GM21390 (cell line): ENCODE measurements at regions not wholly inside any gene's neighbourhood (a gene's known extent, or its start where the extent isn't known, plus 50 kb on each side); places are given as distances from the start of the nearest gene placed in this dataset.
"Not testable (repeated sequence)": the region's sequence is repeated elsewhere in the genome, so short reads cannot be mapped to it uniquely, and the experiment has no call there.

ENCODE experiments used
- ATAC-seq: cut with Tn5 transposase; IDR thresholded peaks from one replicate; pipeline ENCODE4 v1.9.1; 2021; ENCODE audit not compliant: unreplicated experiment

DNA sequence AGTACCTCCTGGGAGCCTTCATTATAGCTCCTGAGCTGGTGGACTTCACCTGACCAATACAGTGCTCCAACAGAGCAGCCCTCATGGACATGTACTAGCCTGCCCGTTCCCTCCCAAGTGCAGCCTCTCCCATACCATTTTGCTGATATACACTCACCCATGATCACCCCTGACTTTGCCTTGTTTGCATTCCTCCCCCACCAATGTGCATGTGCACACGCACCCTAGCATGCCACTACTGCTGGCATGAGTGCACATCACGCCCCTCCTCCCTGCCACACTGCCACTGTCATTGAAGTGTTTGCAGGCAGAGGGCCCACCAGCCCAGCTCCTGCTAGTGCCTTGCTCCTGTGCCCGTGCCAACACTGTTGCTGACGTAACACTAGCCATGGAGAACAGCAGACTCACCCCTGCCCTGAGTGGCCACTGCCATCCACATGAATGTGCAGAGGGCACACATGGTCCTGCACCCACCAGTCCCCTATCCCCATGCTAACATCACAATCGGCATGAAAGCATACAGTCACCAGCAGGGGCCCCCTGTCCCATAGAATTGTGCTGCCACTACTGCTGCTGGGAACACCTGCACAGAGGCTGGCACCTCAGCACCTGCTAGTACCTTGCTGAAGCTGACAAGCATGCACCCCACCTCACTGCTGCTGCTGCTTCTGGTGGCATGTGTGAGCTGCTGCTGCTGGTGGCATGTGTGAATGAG lies 110.3 kb downstream of the SINHCAF start:
- ATAC-seq: no peak

DNA sequence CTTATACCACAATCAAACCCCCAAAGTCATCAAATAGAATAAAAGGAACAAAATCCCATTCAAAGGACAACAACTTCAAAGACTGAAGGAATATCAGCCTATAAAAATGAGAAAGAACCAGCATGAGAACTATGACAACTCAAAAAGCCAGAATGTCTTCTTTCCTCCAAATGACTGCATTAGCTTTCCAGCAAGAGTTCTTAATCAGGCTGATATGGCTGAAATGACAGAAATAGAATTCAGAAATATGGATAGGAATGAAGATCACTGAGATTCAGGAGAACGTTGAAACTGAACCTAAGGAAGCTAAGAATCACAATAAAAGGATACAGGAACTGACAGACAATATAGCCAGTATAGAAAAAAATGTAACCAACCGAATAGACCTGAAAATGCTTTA lies 109.5 kb downstream of the SINHCAF start:
- ATAC-seq: no peak

DNA sequence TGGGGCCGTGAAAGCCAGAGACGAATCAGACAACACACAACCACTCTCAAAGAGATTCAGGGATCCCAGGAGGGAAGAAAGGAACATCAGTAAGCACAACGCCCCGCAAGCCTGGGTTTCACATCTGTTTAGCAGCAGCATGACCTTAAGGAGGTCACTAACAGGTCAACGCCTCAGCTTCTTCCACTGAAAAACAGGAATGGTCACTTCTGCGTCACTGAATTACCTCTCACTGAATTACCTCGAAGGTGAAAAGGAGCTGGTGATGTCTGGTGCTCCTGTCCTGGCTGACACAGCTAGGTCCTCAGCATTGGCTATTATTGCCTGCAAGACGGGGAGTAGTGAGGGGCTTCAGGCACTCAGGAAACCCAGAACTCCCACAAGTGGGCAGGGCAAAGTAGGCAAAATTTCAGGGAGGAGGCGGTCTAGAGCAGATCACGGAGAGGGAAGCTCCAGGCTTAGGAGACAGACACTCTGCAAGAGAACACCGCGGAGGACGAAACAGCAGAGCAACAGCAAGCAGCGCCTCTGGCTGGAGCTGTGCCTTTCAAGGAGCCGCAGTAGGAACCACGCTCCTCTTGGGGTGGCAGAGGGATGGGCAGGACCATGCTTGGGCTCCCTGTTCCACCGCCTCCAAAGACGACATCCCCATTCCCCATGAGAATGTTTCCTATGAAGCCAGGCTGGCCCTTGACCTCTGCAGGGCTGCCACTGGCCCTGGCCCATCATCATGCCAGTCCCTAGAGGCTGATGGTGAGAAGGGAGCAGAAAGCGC lies 108.4 kb downstream of the SINHCAF start:
- no peak for ATAC-seq

DNA sequence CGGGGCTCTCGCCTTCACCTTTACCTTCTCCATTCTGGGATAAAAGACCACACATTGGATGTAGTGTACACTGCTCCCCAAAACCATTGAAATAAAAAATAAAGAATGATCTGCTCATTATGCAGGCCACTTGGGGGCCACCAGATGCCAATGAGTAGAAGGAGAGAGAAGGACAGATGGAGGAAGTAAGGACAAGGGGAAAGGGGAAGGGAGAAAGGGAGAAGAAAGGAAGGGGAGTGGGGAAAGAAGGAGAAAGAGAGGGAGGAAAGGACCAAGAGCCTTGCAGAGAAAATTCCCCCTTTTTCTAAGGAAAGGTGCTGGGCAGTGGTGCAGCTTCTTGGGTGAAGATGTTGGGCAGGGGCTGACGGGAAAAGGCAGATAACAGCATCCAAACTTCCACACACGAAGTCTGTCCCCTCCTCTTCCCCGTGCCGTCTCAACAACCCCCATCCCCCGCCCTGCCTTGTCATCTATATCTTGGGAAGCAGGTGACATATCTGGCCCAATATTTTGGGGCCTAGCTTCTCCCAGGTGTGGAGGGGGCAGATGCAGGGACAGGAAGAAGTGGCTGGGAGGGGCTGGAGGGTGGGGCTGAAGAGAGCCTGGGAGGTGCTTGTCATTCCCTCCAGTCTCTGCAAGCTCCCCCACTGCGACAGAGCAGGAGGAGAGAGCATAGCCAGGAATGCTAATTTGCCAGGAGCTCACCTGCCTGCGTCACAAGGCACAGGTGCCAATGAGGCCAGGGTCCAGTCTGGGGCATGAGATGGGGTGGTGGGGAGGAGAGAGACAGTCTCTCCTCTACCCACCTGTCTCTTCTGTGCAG lies 107.5 kb downstream of the SINHCAF start:
- no peak for ATAC-seq

DNA sequence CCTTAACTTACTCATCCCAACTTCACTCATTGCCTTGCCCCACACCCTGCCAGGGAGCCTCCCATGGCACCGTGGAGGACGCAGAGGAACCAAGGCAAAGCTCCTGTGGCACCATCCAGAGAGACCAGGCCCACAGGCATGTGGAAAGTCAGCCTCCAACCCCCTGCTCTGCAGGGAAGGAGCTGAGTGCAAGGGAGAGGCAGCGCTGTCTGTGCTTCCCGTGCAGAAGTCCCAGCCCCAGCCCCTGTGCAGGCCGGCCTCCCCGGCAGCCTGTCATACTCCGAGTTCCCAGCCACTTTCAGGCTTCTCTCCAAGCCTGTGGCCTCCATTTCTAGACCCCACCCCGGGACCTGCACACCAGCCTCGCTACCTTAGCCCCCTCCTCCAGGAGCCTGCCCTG lies 106.4 kb downstream of the SINHCAF start:
- ATAC-seq: no peak

DNA sequence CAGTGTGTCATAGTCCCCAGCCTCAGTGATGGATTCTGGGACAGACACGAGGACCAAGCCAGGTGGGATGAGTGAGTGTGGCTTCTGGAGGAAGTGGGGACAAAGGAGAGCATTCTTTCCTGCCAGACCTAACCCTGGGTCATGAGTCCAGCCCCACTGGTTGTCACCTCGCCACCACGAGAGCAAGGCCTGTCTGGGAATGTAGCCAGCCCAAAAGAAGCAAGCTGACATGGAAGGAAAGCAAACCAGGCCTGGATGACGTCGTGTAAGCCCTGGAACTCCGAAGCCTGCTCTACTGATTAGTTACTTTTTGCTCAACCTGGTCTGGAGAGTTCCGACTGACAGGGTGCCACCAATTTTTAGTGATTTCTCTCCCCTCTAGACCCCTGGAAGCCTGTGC lies 105.9 kb downstream of the SINHCAF start:
- no peak for ATAC-seq

DNA sequence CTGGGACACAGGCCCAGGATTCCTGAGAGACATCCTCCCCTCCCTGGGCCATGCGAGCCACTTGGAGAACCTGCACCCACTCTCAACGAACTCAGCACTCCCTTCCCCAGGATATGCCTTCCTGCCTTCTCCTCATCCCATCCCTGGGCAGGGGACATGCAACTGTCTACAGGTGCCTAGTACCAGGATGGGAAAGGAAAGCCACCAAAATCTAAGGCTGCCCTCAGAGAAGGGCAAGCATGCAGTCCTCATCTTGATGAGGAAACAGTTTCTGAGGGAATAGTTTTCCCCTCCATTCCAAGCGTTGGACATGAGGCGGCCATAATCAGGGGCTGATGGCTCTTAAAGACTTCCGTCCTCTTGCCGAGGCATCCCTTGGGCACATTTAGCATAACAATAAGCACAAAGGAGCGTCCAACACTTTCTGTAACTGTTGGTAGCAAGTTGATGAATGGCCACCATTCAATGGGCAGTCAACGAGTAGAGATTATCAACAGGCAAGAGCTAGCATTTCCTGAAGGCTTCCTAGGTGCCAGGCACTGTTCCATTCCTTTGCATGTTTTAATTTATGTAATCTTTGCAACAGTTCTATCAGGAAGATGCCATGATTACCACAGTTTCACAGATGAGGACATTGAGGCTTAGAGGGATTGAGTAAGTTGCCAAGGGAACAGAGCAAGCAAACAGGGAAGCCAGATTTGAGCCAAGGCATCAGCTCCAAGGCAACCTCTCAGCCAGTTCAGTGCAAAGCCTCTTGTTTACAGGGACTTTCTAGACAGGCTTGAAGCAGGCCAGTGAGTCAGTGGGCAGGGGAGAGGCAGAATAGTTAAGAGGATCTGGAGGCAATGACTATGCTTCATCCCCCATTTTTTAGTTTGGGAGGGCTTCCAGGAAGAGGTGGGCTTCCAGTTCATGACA lies 105.1 kb downstream of the SINHCAF start:
- no peak for ATAC-seq

DNA sequence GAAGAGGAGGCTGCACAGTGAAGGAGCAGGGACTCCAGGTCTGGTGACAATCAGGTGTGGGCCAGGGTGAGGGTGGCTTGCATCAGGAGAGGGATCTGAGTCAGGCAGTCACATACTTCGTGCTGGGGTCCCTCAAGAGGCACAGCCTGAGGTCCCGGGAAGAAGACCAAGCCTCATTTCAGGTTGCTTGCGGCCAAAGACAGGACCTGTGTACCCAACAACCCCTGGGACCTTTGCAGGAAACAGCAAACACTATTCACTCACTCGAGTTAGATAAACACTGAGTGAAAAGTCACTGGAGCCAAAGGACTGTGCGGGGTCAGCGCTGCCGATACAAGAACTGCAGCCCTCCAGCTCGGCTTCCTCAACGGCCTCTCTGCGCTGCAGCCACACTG lies 104.4 kb downstream of the SINHCAF start:
- no peak for ATAC-seq

DNA sequence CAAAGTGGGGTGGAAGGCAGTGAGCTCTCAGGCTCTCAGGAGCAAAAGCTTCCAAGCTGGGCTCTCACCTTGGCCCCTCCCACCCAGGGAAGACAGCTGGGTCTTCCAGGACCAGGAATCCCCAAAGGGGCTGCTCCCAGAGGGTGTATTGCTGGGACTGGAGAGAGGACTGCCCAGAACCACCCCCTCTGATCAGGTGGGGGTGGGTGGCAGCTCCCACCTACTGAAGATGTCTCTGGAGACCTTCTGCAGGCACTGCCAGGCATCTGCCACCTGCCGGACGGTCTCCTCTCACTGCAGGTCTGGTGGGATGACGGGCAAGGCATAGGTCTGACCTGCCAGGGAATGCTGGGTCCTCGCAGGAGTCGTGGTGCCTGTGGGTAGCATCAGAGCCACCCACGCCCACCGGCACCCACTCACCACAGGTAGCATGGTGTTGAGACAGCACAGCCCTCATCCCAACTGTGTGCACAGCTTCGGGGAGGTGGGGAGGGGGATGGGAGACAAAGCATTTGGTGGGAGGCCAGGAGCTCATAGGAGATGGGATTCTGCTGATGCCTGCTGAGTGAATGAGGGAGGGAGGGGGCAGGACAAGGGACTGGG lies 103.2 kb downstream of the SINHCAF start:
- ATAC-seq: no peak

DNA sequence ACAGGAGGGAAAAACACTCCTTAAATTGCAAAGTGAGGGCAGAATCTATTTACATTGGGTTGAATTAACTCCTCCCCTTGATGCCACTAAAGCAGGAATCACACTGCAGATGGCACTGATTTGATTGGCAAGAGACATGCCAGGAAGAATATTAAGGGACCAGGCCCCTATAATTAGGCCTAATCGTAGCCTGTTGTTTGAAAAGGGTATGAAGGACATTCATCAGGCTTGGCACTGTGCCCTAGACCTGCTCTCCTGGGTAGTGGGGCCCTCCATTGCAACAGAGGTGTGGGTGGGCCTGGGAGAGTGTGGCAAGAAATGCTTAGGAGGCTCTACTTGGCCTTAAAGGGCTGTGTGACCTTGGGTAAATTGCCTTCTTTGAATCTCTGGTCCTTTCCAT lies 102.3 kb downstream of the SINHCAF start:
- ATAC-seq: not testable (repeated sequence)

DNA sequence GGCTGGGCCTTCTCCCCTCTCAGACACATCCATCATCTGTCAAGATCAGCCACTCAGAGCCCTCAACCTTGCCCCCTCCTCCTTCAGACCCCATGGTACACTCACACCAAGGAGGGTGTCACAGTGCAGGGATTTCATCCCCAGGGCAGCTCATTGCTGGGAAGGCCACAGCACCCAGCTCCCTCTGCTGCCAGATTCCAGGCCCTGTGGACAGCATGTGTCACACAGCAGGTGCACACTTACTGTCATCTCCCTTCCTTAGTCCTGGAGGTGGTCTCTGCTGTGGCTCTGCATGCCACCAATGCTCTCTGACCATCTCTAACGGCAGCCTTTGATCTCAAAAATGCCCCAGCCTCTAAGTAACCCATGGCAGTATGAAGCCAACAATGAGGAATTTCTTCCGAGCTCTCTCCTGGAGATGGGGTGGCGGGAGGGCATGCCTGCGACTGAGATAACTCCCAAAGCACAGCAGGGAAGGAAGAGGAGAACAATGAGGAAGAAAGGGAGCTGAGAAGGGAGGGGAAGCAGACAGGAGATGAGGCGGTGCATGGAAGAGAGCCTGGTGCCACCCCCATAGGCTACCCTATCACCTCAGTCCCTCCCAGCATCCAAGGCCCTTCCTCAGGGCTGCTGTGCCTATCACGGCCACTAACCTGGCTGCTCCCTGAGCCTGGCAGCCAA lies 101.0 kb downstream of the SINHCAF start:
- no peak for ATAC-seq

DNA sequence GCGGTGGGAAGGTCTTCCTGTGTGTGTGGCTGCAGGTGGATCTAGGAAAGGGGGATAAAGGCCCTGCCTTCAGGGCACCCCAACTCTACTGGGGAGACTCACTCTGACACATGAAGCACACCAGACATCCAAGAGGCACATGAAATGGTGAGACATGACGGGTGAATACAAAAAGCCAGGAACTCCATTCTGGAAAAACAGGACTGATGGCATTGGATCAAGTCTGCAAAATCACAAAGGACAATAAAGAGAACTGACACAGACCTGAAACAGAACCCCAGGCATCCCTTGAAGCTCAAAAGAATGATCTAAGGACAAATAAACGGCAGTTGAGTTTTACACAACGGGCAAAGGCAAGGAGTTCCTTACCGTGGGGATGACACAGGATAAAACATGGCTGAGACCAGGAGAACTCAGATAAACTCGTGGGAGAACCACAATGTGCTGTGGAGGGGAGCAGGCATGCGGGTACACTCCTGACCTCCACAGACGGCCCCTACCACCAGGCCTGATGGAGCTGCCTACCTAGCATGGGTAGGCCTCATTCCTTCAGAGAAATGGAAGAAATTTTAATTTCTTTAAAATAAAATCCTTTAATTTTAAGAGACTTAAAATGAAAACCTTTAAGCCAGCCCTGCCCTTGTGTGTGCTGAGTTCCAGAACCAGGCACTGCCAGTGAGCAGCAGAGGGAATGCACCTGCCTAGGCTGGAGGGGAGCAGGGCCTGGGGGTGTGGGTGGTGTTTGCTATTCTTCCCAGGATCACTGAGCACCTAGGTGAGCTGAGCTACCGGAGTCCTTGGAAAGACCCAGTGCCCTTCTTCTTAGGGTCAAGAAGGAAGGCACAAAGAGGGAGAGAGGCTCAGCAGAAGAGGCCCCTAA lies 100.1 kb downstream of the SINHCAF start:
- no peak for ATAC-seq

DNA sequence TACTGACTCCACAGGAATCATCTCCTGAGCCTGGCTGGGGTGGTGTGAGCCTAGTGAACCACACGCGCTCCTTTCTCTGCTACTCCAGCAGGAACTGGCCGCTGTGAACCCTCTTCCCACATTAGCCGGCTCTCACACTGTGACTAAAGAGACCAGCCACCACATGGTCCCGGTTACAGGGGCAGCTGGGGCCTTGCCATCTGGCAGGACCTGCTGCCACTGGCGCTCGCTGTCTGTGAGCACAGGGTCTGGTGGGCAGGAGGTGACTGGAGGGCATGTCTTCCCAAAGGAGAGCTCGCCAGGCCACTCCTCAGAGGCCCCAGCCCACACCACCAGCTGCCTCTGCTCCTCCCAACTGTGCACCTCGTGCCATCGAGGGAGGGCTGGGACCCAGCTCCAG lies 99.3 kb downstream of the SINHCAF start:
- no peak for ATAC-seq

DNA sequence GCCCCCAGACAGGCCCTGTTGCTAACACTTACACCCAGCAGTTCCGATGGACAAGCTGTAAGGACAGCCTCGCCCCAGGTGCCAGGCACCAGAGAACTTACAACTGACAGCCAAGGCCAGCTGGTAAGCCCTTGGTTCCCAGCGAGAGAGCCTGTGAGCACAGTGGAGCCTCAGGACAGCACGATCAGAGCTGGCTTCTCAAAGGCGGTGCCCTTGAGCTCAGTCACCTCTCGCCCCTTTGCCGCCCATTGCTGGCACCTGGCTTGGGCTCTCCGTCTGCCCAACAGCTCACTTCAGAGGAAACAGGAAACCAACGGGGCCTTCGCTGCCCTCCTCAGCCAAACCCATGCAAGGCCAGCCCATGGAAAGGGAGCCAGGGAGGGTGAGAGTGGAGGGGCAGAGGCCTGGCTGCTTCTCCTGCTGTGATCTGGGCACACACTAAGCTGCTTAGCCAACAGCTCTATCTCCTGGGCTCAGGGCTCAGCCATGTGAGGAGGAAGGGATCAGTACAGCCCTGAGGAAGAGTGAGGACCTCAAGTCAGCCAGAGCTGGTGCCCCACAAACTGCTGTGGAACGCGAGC lies 98.5 kb downstream of the SINHCAF start:
- ATAC-seq: no peak

DNA sequence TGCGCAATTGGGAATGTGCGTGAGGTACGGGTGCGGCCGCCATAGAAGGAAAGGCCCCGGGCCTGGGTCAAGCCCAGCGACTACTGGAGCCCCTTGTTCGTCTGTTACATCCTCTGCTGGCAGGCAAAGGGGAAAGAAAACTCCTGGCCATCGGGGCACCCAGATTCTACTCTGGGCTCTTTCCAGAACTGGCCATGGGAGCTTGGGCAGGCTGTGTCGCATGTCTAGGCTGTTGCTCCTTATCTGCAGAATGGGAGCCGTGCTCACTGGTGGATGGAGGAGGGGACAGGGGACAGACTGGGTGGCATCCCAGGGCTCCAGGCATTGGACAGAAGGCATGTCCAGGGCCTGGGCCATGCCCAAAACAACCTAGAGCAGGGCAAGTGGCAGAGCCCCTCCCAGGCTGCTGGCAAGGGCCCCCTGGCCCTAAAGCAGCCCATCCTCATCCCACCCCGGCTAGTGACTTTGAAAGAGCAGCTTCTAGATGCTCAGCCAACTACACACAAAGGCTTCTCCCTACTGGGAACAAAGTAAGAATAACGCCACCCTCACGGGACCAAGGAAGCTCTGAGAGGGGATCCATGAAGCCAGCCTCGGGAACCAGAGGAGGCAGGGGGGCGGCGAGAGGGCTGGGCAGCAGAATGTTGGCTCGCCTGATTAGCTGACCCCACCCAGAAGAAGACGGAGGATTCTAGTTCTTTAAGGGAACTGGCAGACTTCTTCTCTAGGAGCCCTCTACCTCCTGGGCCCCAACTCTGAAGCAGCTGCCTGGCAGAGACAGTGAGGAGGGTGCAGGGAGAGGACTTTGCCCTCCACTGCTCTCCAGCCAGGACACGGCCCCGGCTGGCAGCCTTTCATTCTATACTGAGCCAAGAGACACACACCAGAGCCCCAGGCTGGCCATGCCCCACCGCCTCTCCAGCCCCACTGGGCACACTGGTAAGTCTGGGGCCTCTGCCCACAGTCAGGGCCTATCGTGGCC lies 96.8 kb downstream of the SINHCAF start:
- ATAC-seq: no peak

DNA sequence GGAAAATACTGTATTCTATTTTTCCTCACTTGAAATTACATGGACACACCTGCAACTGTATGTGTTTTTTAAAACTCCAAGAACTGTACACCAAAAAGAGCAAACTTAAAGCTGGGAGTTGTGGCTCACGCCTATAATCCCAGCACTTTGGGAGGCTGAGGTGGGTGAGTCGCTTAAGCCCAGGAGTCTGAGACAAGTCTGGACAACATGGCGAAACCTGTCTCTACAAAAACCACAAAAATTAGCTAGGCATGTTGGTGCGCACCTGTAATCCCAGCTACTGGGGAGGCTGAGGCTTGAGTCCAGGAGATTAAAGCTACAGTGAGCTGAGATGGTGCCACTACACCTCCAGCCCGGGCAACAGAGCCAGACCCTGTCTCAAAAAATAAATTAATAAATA lies 95.9 kb downstream of the SINHCAF start:
- ATAC-seq: no peak
